Liver (tissue), 8 donors: ENCODE measurements at regions not wholly inside any gene's neighbourhood (a gene's known extent, or its start where the extent isn't known, plus 50 kb on each side); places are given as distances from the start of the nearest gene placed in this dataset.

Source experiments
- DNase-seq: peaks from one replicate; pipeline ENCODE4 v3.0.0-alpha.2; 2017; ENCODE audit warnings: low spot score
- H3K27ac ChIP-seq, 2 donors: one replicate each; pipeline ENCODE4 v1.7.0; 2013; ENCODE audit warnings: inconsistent platforms in 2 of 2, low read length in 2 of 2, control low read depth in 1 of 2, low read depth in 1 of 2, mild to moderate bottlenecking in 1 of 2
- H3K27me3 ChIP-seq, 4 donors: one replicate each; pipeline versions ENCODE4 v1.6.1 to v1.7.0; 2013; ENCODE audit warnings: low read length in 3 of 4, inconsistent platforms in 1 of 4, mild to moderate bottlenecking in 1 of 4, moderate library complexity in 1 of 4; ENCODE audit not compliant: control insufficient read depth in 4 of 4, insufficient read depth in 4 of 4
- H3K36me3 ChIP-seq, 4 donors: one replicate each; pipeline versions ENCODE4 v1.6.1 to v1.7.0; 2013; ENCODE audit warnings: low read length in 3 of 4, mild to moderate bottlenecking in 3 of 4, low read depth in 1 of 4, moderate library complexity in 1 of 4; ENCODE audit not compliant: control insufficient read depth in 4 of 4, insufficient read depth in 3 of 4
- H3K4me1 ChIP-seq, 4 donors: one replicate each; pipeline versions ENCODE4 v1.6.1 to v1.7.0; 2013; ENCODE audit warnings: low read length in 3 of 4, mild to moderate bottlenecking in 3 of 4, moderate library complexity in 1 of 4; ENCODE audit not compliant: control insufficient read depth in 4 of 4, insufficient read depth in 4 of 4
- H3K4me3 ChIP-seq, 3 donors: one replicate each; pipeline versions ENCODE4 v1.6.1 to v1.7.0; 2013; ENCODE audit warnings: low read length in 3 of 3, control low read depth in 1 of 3, low read depth in 1 of 3, mild to moderate bottlenecking in 1 of 3
- H3K9ac ChIP-seq, 2 donors: one replicate each; pipeline ENCODE4 v1.7.0; 2013; ENCODE audit warnings: low read length in 2 of 2, mild to moderate bottlenecking in 2 of 2, moderate library complexity in 2 of 2, control low read depth in 1 of 2, low read depth in 1 of 2
- H3K9me3 ChIP-seq, 4 donors: one replicate each; pipeline versions ENCODE4 v1.6.1 to v1.7.0; 2013; ENCODE audit warnings: low read length in 3 of 4; ENCODE audit not compliant: control insufficient read depth in 4 of 4
- EGR1 ChIP-seq, 2 donors: IDR thresholded peaks; 2 replicates each; pipeline ENCODE4 v1.6.1; 2016 to 2018; ENCODE audit warnings: antibody characterized with exemption in 2 of 2, low read depth in 2 of 2
- FOXA1 ChIP-seq: IDR thresholded peaks from 2 replicates; pipeline ENCODE4 v1.6.1; 2016; ENCODE audit warnings: antibody characterized with exemption
- FOXA2 ChIP-seq: IDR thresholded peaks from 2 replicates; pipeline ENCODE4 v1.6.1; 2016; ENCODE audit warnings: antibody characterized with exemption
- GABPA ChIP-seq, 2 donors: IDR thresholded peaks in 1 of 2; conservative IDR thresholded peaks in 1 of 2; 2 replicates each; pipeline ENCODE4 v1.6.1; 2016; ENCODE audit warnings: antibody characterized with exemption in 2 of 2, mild to moderate bottlenecking in 1 of 2, moderate library complexity in 1 of 2
- MAX ChIP-seq: IDR thresholded peaks from 2 replicates; pipeline ENCODE4 v1.6.1; 2016; ENCODE audit warnings: antibody characterized with exemption
- NR2F2 ChIP-seq: IDR thresholded peaks from 2 replicates; pipeline ENCODE4 v1.6.1; 2016; ENCODE audit warnings: antibody characterized with exemption
- RAD21 ChIP-seq, 2 donors: IDR thresholded peaks; 2 replicates each; pipeline ENCODE4 v1.6.1; 2016; ENCODE audit warnings: antibody characterized with exemption in 2 of 2, mild to moderate bottlenecking in 2 of 2
- RXRA ChIP-seq, 2 donors: IDR thresholded peaks; 2 replicates each; pipeline ENCODE4 v1.6.1; 2017 to 2018; ENCODE audit warnings: antibody characterized with exemption in 2 of 2, mild to moderate bottlenecking in 1 of 2
- SP1 ChIP-seq: IDR thresholded peaks from 2 replicates; pipeline ENCODE4 v1.6.1; 2018; ENCODE audit warnings: antibody characterized with exemption, mild to moderate bottlenecking
- YY1 ChIP-seq: IDR thresholded peaks from 2 replicates; pipeline ENCODE4 v1.6.1; 2016; ENCODE audit warnings: antibody characterized with exemption, mild to moderate bottlenecking
- WGBS: extraction: QIAGEN DNeasy Blood & Tissue Kit; methylation state at CpG from one replicate; pipeline ENCODE4 v1.1.7; 2013; 5-methylcytosine and 5-hydroxymethylcytosine counted together
- TF ChIP-seq, protein P1 (sequence below): IDR thresholded peaks from 2 replicates; pipeline ENCODE4 v1.6.1; 2016; ENCODE audit warnings: antibody characterized with exemption
- TF ChIP-seq, protein P2 (sequence below): fragments of 150-350 bp; IDR thresholded peaks from 2 replicates; pipeline ENCODE4 v1.5.1; 2017; ENCODE audit warnings: improper control_type of control experiment, low read depth, low read length; ENCODE audit not compliant: missing input control
- TF ChIP-seq, protein P3 (sequence below): IDR thresholded peaks from 2 replicates; pipeline ENCODE4 v1.6.1; 2016; ENCODE audit warnings: antibody characterized with exemption
- donor health status: healthy.
- donor health status: healthy.
- donor health status: healthy.
- donor health status: healthy.
- donor health status: healthy.

DNA sequence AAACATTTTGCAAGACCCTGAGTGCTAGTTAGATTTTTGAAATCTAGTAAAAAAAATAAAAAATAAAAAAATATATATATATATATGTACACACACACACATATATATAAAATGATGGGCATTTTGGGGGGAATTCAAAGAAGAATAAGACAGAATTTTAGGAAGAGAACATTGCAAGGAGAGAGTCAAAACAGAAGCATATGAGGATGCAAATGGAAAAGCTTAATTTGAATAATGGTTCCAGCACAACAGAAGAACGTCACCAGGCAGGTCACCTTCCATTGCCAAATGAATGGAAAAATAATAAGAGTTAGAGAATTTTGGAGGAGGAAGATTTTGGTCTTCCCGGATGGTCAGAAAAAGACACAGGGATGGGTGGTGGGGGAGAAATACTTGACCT lies 1097.2 kb downstream of the BCL11A start (continued):
- TF ChIP-seq, protein P1, sequence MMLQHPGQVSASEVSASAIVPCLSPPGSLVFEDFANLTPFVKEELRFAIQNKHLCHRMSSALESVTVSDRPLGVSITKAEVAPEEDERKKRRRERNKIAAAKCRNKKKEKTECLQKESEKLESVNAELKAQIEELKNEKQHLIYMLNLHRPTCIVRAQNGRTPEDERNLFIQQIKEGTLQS, result no peak
- TF ChIP-seq MAX (no peak), GABPA (IDR thresholded peaks at IDR 0.05 in 1 of 2, conservative IDR thresholded peaks at IDR 0.05 in 1 of 2) (no peak), RXRA (IDR thresholded peaks at IDR 0.05) (no peak), RAD21 (IDR thresholded peaks at IDR 0.05) (no peak)
- TF ChIP-seq, protein P2, sequence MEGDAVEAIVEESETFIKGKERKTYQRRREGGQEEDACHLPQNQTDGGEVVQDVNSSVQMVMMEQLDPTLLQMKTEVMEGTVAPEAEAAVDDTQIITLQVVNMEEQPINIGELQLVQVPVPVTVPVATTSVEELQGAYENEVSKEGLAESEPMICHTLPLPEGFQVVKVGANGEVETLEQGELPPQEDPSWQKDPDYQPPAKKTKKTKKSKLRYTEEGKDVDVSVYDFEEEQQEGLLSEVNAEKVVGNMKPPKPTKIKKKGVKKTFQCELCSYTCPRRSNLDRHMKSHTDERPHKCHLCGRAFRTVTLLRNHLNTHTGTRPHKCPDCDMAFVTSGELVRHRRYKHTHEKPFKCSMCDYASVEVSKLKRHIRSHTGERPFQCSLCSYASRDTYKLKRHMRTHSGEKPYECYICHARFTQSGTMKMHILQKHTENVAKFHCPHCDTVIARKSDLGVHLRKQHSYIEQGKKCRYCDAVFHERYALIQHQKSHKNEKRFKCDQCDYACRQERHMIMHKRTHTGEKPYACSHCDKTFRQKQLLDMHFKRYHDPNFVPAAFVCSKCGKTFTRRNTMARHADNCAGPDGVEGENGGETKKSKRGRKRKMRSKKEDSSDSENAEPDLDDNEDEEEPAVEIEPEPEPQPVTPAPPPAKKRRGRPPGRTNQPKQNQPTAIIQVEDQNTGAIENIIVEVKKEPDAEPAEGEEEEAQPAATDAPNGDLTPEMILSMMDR, result no peak

- no peaks in the 10 kb centered on the region for H3K36me3 ChIP-seq
- no peaks in the 10 kb centered on the region for H3K9me3 ChIP-seq
- no peak for DNase-seq
Measured at GRCh38 chr2:59449274-59449673, 1104.2 kb downstream of the BCL11A start.

DNA sequence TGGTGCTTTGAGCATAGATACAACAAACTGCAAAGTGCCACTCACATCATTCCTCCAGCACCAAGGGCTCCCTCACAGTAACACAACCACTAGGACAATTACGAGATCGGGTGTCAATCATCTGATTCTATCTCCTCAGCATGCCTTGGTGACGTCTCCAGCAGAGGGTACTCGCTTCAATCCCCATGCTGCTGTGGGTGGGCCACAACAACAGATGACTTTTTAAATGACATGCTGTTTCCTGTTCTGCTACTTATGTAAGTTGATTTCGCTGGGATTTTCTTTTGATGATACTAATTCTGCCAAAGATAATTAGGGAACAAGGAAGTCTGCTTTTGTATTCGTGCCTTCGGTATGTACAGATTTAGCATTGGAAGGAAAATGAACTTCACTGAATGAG lies 1113.0 kb downstream of the BCL11A start:
- DNase-seq, result no peak
- no peaks in the 10 kb centered on the region for H3K36me3 ChIP-seq

More at GRCh38 chr2:59449274-59449673, 1104.2 kb downstream of the BCL11A start:
- Histone ChIP-seq H3K27ac (no peak overlapping the region), H3K4me3 (no peak overlapping the region), H3K4me1 (no peaks in the 10 kb centered on the region), H3K9ac (no peak overlapping the region), H3K27me3 (no peaks in the 10 kb centered on the region)
- WGBS, result 81% methylated on average over 1 of the region's 1 CpG
- TF ChIP-seq RAD21 (IDR thresholded peaks at IDR 0.05), result peak; percentile 54 to 65
- TF ChIP-seq FOXA1, result no peak

GRCh38 chr2:59435635-59436034 lies 1117.8 kb downstream of the BCL11A start:
- DNase-seq, result no peak
- H3K4me3 ChIP-seq, result no peak overlapping the region
- H3K4me1 ChIP-seq, result no peaks in the 10 kb centered on the region
- peaks cover 0 to 2% (median 1%) of the 10 kb centered on the region in 4 donors for H3K9me3 ChIP-seq
- WGBS, result 80% methylated on average over 3 of the region's 3 CpGs
- TF ChIP-seq NR2F2 (no peak), YY1 (no peak), EGR1 (IDR thresholded peaks at IDR 0.05; ENCODE audit: low read depth in 2 of 2) (no peak), SP1 (no peak), RXRA (IDR thresholded peaks at IDR 0.05) (no peak)
- TF ChIP-seq, protein P1, result no peak
- TF ChIP-seq, protein P2, result no peak
- TF ChIP-seq, protein P3, sequence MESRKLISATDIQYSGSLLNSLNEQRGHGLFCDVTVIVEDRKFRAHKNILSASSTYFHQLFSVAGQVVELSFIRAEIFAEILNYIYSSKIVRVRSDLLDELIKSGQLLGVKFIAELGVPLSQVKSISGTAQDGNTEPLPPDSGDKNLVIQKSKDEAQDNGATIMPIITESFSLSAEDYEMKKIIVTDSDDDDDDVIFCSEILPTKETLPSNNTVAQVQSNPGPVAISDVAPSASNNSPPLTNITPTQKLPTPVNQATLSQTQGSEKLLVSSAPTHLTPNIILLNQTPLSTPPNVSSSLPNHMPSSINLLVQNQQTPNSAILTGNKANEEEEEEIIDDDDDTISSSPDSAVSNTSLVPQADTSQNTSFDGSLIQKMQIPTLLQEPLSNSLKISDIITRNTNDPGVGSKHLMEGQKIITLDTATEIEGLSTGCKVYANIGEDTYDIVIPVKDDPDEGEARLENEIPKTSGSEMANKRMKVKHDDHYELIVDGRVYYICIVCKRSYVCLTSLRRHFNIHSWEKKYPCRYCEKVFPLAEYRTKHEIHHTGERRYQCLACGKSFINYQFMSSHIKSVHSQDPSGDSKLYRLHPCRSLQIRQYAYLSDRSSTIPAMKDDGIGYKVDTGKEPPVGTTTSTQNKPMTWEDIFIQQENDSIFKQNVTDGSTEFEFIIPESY, result no peak
- no peak overlapping the region for H3K27ac ChIP-seq
- no peaks in the 10 kb centered on the region for H3K36me3 ChIP-seq
- H3K27me3 ChIP-seq, result peaks cover 0 to 6% (median 0%) of the 10 kb centered on the region in 4 donors
- H3K9ac ChIP-seq, result no peak overlapping the region

More for the DNA sequence above, 1113.0 kb downstream of the BCL11A start:
- Histone ChIP-seq H3K9ac (no peak overlapping the region), H3K27ac (no peak overlapping the region), H3K9me3 (no peaks in the 10 kb centered on the region), H3K27me3 (peaks cover 0 to 6% (median 0%) of the 10 kb centered on the region in 4 donors), H3K4me3 (no peak overlapping the region), H3K4me1 (no peaks in the 10 kb centered on the region)
- 76% methylated on average over 7 of the region's 7 CpGs for WGBS
- TF ChIP-seq YY1, result no peak
- no peak for TF ChIP-seq FOXA2
- no peak for TF ChIP-seq RXRA (IDR thresholded peaks at IDR 0.05)
- no peak for TF ChIP-seq RAD21 (IDR thresholded peaks at IDR 0.05)
